ENCODE measurements at regions not wholly inside any gene's neighbourhood (a gene's known extent, or its start where the extent isn't known, plus 50 kb on each side); places are given as distances from the start of the nearest gene placed in this dataset.

DNA sequence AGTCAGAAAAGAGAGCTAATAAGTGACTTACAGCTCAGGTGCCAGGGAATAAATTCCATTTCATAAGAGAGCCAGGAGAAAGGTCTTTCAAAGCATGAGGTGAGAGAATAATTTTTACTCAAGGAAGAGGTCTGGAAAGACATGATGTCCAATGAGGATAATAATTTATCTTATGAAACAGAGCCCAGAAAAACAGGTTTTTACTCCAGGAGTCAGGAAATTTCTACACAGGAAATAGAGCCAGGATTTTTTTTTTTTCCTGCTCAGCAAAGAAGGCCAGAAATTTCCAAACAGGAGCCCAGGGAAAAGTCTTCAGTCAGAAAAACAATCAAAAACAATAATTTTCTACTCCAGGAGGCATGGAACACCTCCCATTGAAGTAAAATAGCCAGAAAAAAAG is 1185.7 kb upstream of the TSPY4 start:
- DNase-seq (ENCODE audit: low spot score in 2 of 2) (no peak), FAIRE-seq (no peak)

DNA sequence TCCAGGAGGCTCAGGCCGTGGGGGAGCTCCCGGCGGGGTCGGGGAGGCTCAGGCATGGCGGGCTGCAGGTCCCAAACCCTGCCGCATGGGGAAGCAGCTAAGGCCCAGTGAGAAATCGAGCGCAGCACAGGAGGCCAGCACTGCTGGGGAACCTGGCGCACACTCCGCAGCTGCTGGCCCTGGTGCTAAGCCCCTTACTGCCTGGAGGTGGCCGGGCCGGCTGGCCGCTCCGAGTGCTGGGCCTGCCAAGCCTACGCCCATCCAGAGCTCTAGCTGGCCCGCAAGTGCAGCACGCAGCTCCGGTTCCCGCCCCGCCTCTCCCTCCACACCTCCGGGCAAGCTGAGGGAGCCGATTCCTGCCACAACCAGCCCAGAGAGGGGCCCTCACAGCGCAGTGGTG is 1208.7 kb upstream of the TSPY4 start:
- FAIRE-seq, result no peak
- no peak for DNase-seq (ENCODE audit: low spot score in 2 of 2)

DNA sequence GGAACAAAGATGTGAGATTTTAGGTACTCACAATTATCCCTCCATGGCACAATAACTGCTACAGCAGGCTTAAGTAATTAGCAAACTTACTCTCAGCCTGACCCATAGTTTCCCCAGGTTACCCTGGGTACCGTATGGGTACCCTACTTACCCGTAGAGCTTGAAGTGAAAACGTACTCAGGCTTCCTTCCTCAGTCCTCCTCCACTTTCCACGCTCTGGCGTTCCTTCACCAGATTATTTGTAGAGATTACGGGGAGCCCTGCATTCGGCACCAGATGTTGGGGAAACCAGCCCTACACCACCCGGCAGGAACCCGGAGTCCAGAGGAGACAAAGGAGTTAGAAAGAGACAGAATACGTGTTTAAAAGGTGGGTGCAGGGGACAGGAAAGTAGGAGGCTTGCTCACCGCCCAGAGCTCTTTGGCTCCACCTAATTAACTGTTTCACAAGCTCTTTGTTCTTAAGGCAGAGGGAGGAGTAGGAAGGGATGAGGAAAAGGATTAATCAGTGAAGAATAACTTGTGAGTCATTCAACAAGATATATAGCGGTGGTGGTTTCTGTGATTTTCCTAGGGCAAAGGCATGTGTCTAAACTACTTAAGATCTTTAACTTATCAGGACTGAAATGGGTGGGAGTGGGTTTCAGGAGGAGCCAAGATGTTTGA is 1211.2 kb upstream of the TSPY4 start:
- no peak for DNase-seq (ENCODE audit: low spot score in 2 of 2)
- no peak for FAIRE-seq

DNA sequence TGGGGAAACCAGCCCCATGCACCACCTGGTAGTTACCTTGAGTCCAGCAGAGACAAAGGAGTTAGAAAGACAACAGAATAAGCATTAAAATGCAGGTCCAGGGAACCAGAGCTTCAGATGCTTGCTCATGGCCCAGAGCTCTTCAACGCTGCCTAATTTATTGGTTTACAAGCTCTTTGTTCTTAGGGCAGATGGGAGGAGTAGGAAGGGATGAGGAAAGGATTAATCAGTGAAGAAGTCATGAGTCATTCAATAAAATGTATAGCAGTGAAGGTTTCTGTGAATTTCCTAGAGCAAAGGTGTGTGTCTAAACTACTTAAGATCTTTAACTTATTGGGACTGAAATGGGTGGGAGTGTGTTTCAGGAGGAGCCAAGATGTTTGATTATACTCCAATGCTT is 1210.3 kb upstream of the AMELY start:
- FAIRE-seq (no peak), DNase-seq (ENCODE audit: low spot score in 2 of 2) (no peak)

DNA sequence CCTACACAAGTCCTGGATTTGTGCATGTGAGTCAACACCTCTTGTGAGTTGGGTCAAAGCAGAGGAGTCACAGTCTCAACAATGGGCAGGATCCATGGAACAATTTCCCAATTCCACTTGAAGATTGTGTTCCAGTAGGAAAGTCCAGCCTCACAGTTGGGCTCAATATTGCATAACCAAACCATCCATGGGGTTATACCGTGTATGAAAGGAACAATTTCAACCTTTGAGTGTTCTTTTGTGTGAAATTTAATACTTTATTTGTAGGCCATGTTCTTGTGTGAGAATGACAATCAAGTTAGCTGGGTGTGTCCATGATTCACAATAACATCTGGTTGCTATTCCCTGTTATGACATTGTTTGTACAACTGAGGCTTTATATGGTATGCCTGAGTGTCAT is 1182.9 kb upstream of the AMELY start:
- FAIRE-seq (no peak), DNase-seq (ENCODE audit: low spot score in 2 of 2) (no peak)

GRCh38 chrY:8092926-8093325 is 1181.4 kb upstream of the AMELY start:
- DNase-seq (ENCODE audit: low spot score in 2 of 2) (no peak), FAIRE-seq (no peak)

- DNase-seq (ENCODE audit: low spot score in 2 of 2), result no peak
- no peak for FAIRE-seq
These were observed 1174.4 kb upstream of the AMELY start for GRCh38 chrY:8085925-8086324.

GRCh38 chrY:8084192-8084591 is 1172.6 kb upstream of the AMELY start:
- DNase-seq (ENCODE audit: low spot score in 2 of 2) (no peak), FAIRE-seq (no peak)

GRCh38 chrY:8081151-8081550 is 1169.6 kb upstream of the AMELY start:
- no peak for FAIRE-seq
- no peak for DNase-seq (ENCODE audit: low spot score in 2 of 2)

DNA sequence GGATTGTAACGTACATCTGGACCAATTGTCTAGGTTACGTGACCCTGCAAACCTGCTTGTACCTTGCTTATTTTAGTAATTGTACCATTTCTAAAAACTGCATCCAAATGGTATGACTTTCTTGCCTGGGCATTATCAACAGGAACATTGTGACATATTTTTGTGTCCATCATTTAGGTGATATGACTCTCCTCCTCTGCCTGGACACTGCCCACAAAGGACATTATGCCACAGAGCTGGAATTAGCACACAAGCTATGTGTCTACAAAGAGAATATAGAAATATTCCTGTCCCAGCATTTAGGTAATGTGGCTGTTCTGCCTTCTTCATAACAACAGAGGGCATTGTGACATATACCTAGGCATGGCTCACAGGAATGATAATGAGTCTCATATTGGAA is 1153.7 kb upstream of the AMELY start:
- FAIRE-seq, result no peak
- DNase-seq (ENCODE audit: low spot score in 2 of 2), result no peak

- FAIRE-seq, result no peak
These were observed 1152.9 kb upstream of the AMELY start for GRCh38 chrY:8064500-8064899.

DNA sequence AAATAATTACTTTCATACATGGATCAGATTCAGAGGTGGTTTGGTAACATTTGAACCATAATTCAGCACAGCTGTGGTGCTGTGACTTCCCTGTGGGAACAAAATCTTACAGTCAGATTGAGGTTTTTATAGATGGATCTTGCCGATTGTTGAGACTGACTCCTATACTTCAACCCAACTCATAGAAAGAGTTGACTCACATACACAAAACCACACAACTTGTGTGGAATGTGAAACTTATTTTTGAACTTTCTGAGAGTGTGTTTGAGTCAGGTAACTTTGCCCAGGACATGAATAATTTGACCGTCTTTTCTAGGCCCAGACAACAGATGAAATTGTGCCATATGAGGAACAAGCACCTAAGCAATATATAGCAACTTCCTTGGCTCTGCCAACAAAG is 1152.4 kb upstream of the AMELY start:
- FAIRE-seq (no peak), DNase-seq (ENCODE audit: low spot score in 2 of 2) (no peak)

More at GRCh38 chrY:8064500-8064899, 1152.9 kb upstream of the AMELY start:
- no peak for DNase-seq (ENCODE audit: low spot score in 2 of 2)

GRCh38 chrY:8058613-8059012 is 1147.1 kb upstream of the AMELY start:
- DNase-seq (ENCODE audit: low spot score in 2 of 2) (no peak), FAIRE-seq (no peak)

DNA sequence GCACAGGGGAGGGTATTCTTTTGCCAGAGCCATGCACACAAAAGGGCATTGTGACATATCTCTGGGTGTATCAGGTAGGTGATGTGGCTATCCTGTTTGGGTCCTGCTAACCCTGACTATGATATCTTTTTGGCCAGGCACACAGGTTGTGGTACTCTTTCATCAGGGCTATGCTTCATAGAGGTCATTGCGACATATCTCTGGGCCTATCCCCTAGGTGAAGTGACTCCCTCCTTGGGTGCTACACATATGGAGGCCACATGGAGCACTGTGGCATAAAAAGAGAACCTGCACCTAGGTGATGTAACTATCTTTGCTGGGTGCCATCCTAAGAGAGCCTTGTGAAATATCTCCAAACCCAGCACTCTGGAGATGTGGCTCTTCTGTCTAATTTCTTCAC is 1139.8 kb upstream of the AMELY start:
- no peak for FAIRE-seq
- no peak for DNase-seq (ENCODE audit: low spot score in 2 of 2)

GRCh38 chrY:8041238-8041637 is 1129.7 kb upstream of the AMELY start:
- no peak for FAIRE-seq
- no peak for DNase-seq (ENCODE audit: low spot score in 2 of 2)

DNA sequence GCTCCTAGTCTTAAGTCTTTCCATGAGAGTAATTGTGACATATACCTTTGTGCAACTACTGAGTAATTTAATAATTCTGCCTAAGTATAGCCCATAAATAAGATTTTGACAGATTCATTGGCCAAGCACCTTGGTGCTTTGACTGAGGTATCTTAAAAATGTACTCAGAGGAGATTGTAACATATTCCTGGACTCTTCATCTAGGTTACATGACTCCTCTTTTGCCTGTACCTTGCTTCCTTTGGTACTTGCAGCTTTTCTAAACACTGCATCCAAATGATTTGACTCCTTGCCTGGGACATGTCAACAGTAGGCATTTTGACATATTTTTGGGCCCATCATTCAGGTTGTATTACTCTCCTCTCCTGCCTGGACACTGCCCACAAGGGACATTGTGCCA is 1125.0 kb upstream of the AMELY start:
- no peak for FAIRE-seq
- DNase-seq (ENCODE audit: low spot score in 2 of 2), result no peak

GRCh38 chrY:8035653-8036052 is 1124.1 kb upstream of the AMELY start:
- FAIRE-seq (no peak), DNase-seq (ENCODE audit: low spot score in 2 of 2) (no peak)

DNA sequence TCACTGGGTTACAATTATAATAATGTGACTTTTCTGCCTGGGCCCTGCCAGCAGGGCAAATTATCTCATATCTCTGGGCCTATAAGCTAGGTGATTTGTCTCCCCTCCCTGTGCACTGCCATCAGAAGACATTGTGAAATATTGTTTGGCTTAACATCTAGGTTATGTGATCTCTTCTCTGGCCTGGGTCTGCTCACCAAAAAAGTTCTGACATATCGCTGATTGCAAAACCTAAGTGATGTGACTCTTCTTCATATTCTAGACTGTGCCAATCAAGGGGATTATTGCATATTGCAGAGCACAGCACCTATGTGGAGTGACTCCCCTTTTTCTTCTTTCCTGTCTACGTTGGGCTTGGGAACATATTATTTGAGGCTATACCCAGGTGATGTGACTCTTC is 1123.1 kb upstream of the AMELY start:
- DNase-seq (ENCODE audit: low spot score in 2 of 2), result no peak
- no peak for FAIRE-seq

DNA sequence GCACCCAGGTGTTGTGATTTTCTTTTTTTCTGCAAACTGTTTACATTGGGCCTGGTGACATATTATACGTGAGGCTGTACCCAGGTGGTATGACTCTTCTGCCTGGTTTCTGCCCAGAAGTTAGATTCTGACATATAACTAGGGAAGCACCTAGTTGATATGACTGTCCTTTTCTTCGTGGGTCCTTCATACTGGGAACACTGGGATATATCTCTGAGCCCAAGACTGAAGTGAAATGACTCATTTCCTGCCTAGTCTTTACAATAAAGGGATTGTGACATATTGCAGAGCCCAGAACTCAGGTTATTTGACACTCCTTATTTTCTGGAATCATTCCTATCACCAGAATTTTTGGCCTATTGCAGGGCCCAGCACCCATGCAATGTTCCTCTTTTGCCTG is 1121.6 kb upstream of the AMELY start:
- DNase-seq (ENCODE audit: low spot score in 2 of 2) (no peak), FAIRE-seq (no peak)

DNA sequence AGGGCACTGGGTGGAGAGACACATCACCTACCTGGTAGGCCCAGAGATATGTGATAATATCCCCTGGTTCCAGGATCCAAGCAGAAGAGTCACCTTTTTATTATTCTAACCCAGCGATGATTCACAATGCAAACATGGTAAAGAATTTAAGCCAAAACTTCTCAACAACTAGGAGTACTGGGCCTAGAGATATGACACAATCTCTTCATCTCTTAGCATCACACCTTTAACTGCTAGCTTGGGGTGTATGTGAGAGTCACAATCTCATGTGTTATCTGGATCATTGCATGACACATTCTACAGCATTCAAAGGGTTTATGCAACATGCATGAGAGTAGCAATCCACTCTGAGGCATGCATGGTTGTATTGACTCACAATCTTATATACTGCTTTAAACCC is 1109.0 kb upstream of the AMELY start:
- DNase-seq (ENCODE audit: low spot score in 2 of 2), result no peak
- FAIRE-seq, result no peak

- DNase-seq (ENCODE audit: low spot score in 2 of 2), result no peak
- no peak for FAIRE-seq
These were observed 1100.0 kb upstream of the AMELY start for GRCh38 chrY:8011515-8011914.

GRCh38 chrY:8004196-8004595 is 1092.6 kb upstream of the AMELY start:
- no peak for DNase-seq (ENCODE audit: low spot score in 2 of 2)
- FAIRE-seq, result no peak

- no peak for DNase-seq (ENCODE audit: low spot score in 2 of 2)
- no peak for FAIRE-seq
These were observed 1085.2 kb upstream of the AMELY start for GRCh38 chrY:7996726-7997125.

Measured in frontal cortex (tissue), 3 donors.